HCT116 (cell line): ENCODE measurements at regions not wholly inside any gene's neighbourhood (a gene's known extent, or its start where the extent isn't known, plus 50 kb on each side); places are given as distances from the start of the nearest gene placed in this dataset.

Experiments
- ATAC-seq: fragments of 200-7000 bp; cut with Tn5 transposase; 2 replicates; pipeline ENCODE4 v1.9.1; 2020; ENCODE audit warnings: mild to moderate bottlenecking, moderate library complexity
- BruUV-seq: library from RNA; stranded (reverse); fragments of 400-500 nt; replicated peaks from 2 replicates; lab custom pipeline; 2021; lab: Mats Ljungman, UMichigan
- CTCF ChIA-PET: fragments of 300-600 bp; sonication (Branson Sonifier 250); formaldehyde crosslinking; loops from one replicate; lab custom pipeline; 2021; ENCODE audit warnings: antibody characterized with exemption; lab: Charles Lee
- POLR2A ChIA-PET: fragments of 300-600, 350-600 bp; sonication (Branson Sonifier 250); formaldehyde crosslinking; loops from one replicate; lab custom pipeline; 2021; ENCODE audit warnings: antibody characterized with exemption; lab: Charles Lee
- RAD21 ChIA-PET, 2 experiments: fragments of 300-600 bp; sonication (Branson Sonifier 250); formaldehyde crosslinking; loops; one replicate each; lab custom pipeline; 2023; ENCODE audit warnings: low total read pairs in 2 of 2; ENCODE audit not compliant: uncharacterized antibody in 2 of 2, unreplicated experiment in 2 of 2, low non-redundant PET in 1 of 2; lab: Charles Lee
- DNase-seq: peaks from one replicate; pipeline ENCODE4 v3.0.0-alpha.2; 2010; ENCODE audit warnings: low read depth, low spot score
- H2AFZ ChIP-seq: fragments of 200-600 bp; shearing (Covaris generic), sonication (generic); 2 replicates; pipeline ENCODE4 v1.6.1; 2017; ENCODE audit warnings: low read depth, mixed run types, mixed read lengths, antibody characterized with exemption, low read length; ENCODE audit not compliant: poor library complexity, severe bottlenecking
- H3K27ac ChIP-seq: 2 replicates; pipeline ENCODE4 v1.5.1; 2012; ENCODE audit warnings: low read depth, low read length
- H3K27me3 ChIP-seq: fragments of 200-600 bp; sonication (generic); 2 replicates; pipeline ENCODE4 v1.6.1; 2016; ENCODE audit warnings: mixed run types, low read length, mixed read lengths; ENCODE audit not compliant: insufficient read depth
- H3K36me3 ChIP-seq, 2 experiments: fragments of 200-500 bp in 1 of 2; fragments of 200-600 bp in 1 of 2; sonication (Bioruptor generic) in 1 of 2; sonication (generic) in 1 of 2; 2 replicates each; pipeline versions ENCODE4 v1.5.1 to v1.6.1; 2014 to 2016; ENCODE audit warnings: low read length in 2 of 2, inconsistent platforms in 1 of 2, mixed read lengths in 1 of 2, mixed run types in 1 of 2; ENCODE audit not compliant: insufficient read depth in 2 of 2, control insufficient read depth in 1 of 2
- H3K4me1 ChIP-seq, 2 experiments: fragments of 200-600 bp in 1 of 2; sonication (generic) in 1 of 2; 2 replicates each; pipeline versions ENCODE4 v1.5.1 to v1.6.1; 2012 to 2017; ENCODE audit warnings: low read length in 2 of 2, inconsistent platforms in 1 of 2, mild to moderate bottlenecking in 1 of 2, mixed read lengths in 1 of 2, mixed run types in 1 of 2, moderate library complexity in 1 of 2; ENCODE audit not compliant: insufficient read depth in 2 of 2, control insufficient read depth in 1 of 2
- H3K4me2 ChIP-seq: fragments of 200-600 bp; sonication (generic); 2 replicates; pipeline ENCODE4 v1.6.1; 2017; ENCODE audit warnings: mixed run types, low read length, mixed read lengths
- H3K4me3 ChIP-seq, 2 experiments: fragments of 200-600 bp in 1 of 2; sonication (generic) in 1 of 2; replicated peaks in 1 of 2; 2 replicates each; pipeline ENCODE4 v1.5.1; 2011 to 2016; ENCODE audit warnings: low read length in 2 of 2, control low read depth in 1 of 2, low read depth in 1 of 2, mild to moderate bottlenecking in 1 of 2, mixed read lengths in 1 of 2, mixed run types in 1 of 2
- H3K79me2 ChIP-seq: fragments of 200-600 bp; sonication (generic); 2 replicates; pipeline ENCODE4 v1.6.1; 2017; ENCODE audit warnings: mild to moderate bottlenecking, mixed run types, low read length, moderate library complexity, mixed read lengths; ENCODE audit not compliant: insufficient read depth
- H3K9ac ChIP-seq: fragments of 200-600 bp; sonication (generic); 2 replicates; pipeline ENCODE4 v1.6.1; 2016; ENCODE audit warnings: low read length, mixed read lengths
- H3K9me2 ChIP-seq: fragments of 200-600 bp; sonication (generic), shearing (Covaris generic); 2 replicates; pipeline ENCODE4 v1.6.1; 2017; ENCODE audit warnings: mixed run types, mild to moderate bottlenecking, moderate library complexity; ENCODE audit not compliant: insufficient read depth
- H3K9me3 ChIP-seq, 2 experiments: fragments of 200-500 bp in 1 of 2; fragments of 200-600 bp in 1 of 2; sonication (Bioruptor generic) in 1 of 2; sonication (generic) in 1 of 2; 2 replicates each; pipeline ENCODE4 v1.6.1; 2014 to 2017; ENCODE audit warnings: low read length in 2 of 2, mixed read lengths in 2 of 2, inconsistent platforms in 1 of 2, low read depth in 1 of 2, mild to moderate bottlenecking in 1 of 2, mixed run types in 1 of 2, moderate library complexity in 1 of 2; ENCODE audit not compliant: control insufficient read depth in 1 of 2, insufficient read depth in 1 of 2
- H4K20me1 ChIP-seq: fragments of 200-600 bp; sonication (generic), shearing (Covaris generic); 2 replicates; pipeline ENCODE4 v1.6.1; 2017; ENCODE audit warnings: mixed run types, mild to moderate bottlenecking, moderate library complexity; ENCODE audit not compliant: insufficient read depth
- CBX3 ChIP-seq: IDR thresholded peaks from 2 replicates; pipeline ENCODE4 v1.6.1; 2012; ENCODE audit warnings: low read depth
- CEBPB ChIP-seq: IDR thresholded peaks from 2 replicates; pipeline ENCODE4 v1.6.1; 2012; ENCODE audit warnings: low read depth
- EGR1 ChIP-seq: IDR thresholded peaks from 2 replicates; pipeline ENCODE4 v1.6.1; 2012; ENCODE audit warnings: low read depth
- ELF1 ChIP-seq: IDR thresholded peaks from 2 replicates; pipeline ENCODE4 v1.6.1; 2012; ENCODE audit warnings: low read depth, borderline replicate concordance
- EZH2 ChIP-seq: fragments of 200-600 bp; sonication (generic); IDR thresholded peaks from 2 replicates; pipeline ENCODE4 v1.6.1; 2017; ENCODE audit warnings: antibody characterized with exemption, mixed run types
- EZH2phosphoT487 ChIP-seq: fragments of 200-600 bp; IDR thresholded peaks from 2 replicates; pipeline ENCODE4 v1.6.1; 2018; ENCODE audit warnings: antibody characterized with exemption, borderline replicate concordance
- FOSL1 ChIP-seq: IDR thresholded peaks from 2 replicates; pipeline ENCODE4 v1.6.1; 2012; ENCODE audit warnings: low read depth
- JUND ChIP-seq: IDR thresholded peaks from 2 replicates; pipeline ENCODE4 v1.6.1; 2012
- POLR2A ChIP-seq: IDR thresholded peaks from 2 replicates; pipeline ENCODE4 v1.7.0; 2011; ENCODE audit warnings: borderline replicate concordance; ENCODE audit not compliant: insufficient read depth, insufficient read length; ENCODE audit errors: extremely low read depth
- REST ChIP-seq: IDR thresholded peaks from 2 replicates; pipeline ENCODE4 v1.6.1; 2012; ENCODE audit warnings: low read depth
- SP1 ChIP-seq: IDR thresholded peaks from 2 replicates; pipeline ENCODE4 v1.6.1; 2012; ENCODE audit warnings: low read depth
- SRF ChIP-seq: IDR thresholded peaks from 2 replicates; pipeline ENCODE4 v1.6.1; 2012; ENCODE audit warnings: low read depth
- TCF7L2 ChIP-seq: IDR thresholded peaks from 2 replicates; pipeline ENCODE4 v1.7.0; 2011; ENCODE audit warnings: borderline replicate concordance, inconsistent platforms; ENCODE audit not compliant: insufficient read depth, insufficient read length; ENCODE audit errors: extremely low read depth
- YY1 ChIP-seq: IDR thresholded peaks from 2 replicates; pipeline ENCODE4 v1.6.1; 2011; ENCODE audit warnings: low read length, low read depth, moderate library complexity, mild to moderate bottlenecking; ENCODE audit not compliant: insufficient replicate concordance; ENCODE audit errors: extremely low read depth
- ZNF274 ChIP-seq: fragments of 200-500 bp; sonication (Bioruptor generic); IDR thresholded peaks from 2 replicates; pipeline ENCODE4 v1.6.1; 2014; ENCODE audit warnings: mild to moderate bottlenecking, low read depth, low read length, inconsistent platforms
- intact Hi-C: fragments of 100-400 bp; cut with micrococcal nuclease; formaldehyde crosslinking; loops from 2 replicates; pipeline ENCODE4 v1.10.0; 2022
- TF ChIP-seq, protein P1 (sequence below): IDR thresholded peaks from 2 replicates; pipeline ENCODE4 v1.6.1; 2011; ENCODE audit warnings: mild to moderate bottlenecking, low read length, moderate library complexity; ENCODE audit not compliant: insufficient replicate concordance; ENCODE audit errors: extremely low read depth
- TF ChIP-seq, protein P2 (sequence below): IDR thresholded peaks from 2 replicates; pipeline ENCODE4 v1.6.1; 2012

DNA sequence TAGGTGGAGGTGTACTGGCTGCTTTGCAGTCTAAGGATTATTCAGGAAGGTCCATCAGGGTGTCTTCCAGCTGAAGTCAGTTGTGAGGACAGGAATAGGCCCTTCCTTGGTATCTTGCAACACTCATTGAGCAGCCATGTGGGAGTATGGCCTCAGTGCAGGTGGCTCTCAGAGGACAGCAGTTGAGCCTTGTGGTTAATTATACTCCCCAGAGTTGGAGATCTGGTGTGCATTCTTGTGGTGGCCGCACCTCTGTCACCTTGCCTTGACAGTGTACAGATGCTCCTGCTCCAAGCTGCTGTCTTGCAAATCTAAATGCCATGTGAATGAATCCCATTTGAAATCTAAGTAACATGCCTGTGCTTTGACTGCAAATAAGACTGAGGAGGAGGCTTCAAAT, 339.9 kb upstream of the BCHE start (continued):
- no peak for TF ChIP-seq REST
- no peak for TF ChIP-seq ELF1
- no peak for TF ChIP-seq CEBPB
- TF ChIP-seq, protein P1, sequence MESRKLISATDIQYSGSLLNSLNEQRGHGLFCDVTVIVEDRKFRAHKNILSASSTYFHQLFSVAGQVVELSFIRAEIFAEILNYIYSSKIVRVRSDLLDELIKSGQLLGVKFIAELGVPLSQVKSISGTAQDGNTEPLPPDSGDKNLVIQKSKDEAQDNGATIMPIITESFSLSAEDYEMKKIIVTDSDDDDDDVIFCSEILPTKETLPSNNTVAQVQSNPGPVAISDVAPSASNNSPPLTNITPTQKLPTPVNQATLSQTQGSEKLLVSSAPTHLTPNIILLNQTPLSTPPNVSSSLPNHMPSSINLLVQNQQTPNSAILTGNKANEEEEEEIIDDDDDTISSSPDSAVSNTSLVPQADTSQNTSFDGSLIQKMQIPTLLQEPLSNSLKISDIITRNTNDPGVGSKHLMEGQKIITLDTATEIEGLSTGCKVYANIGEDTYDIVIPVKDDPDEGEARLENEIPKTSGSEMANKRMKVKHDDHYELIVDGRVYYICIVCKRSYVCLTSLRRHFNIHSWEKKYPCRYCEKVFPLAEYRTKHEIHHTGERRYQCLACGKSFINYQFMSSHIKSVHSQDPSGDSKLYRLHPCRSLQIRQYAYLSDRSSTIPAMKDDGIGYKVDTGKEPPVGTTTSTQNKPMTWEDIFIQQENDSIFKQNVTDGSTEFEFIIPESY = no peak

DNA sequence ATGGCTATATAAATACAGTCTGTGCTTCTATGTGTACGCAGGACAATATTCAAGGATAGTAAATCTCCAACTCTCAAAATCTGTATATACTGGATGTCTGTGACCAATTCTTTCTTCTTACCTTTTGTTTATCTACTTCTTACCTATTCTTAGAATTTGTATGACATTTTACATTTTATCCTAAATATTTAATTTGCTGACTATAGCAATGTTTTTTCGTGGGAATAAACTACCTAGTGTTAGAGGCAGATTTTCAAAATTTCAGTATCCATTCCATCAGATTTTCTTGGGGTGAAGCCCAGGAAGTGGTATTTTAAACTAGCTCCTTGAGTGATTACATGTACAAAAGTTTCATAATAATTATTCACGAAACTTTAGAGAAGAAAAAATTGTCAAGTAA, 334.5 kb upstream of the BCHE start:
- ATAC-seq (no peak), DNase-seq (no peak)
- POLR2A ChIA-PET = no interaction called here
- CTCF ChIA-PET = no interaction called here
- Histone ChIP-seq H3K4me2 (no peak overlapping the region), H3K9me3 (no peaks in the 10 kb centered on the region), H3K36me3 (no peaks in the 10 kb centered on the region), H3K4me3 (no peak overlapping the region), H3K9ac (no peak overlapping the region), H3K27ac (no peak overlapping the region), H4K20me1 (no peaks in the 10 kb centered on the region), H3K79me2 (no peaks in the 10 kb centered on the region), H2AFZ (no peak overlapping the region), H3K27me3 (no peaks in the 10 kb centered on the region), H3K4me1 (no peaks in the 10 kb centered on the region), H3K9me2 (no peaks in the 10 kb centered on the region)
- BruUV-seq = no TSS peak
- intact Hi-C loops = no loop called here
- RAD21 ChIA-PET = no interaction called here
- TF ChIP-seq SRF = no peak
- TF ChIP-seq CBX3 = no peak
- TF ChIP-seq ZNF274 = no peak
- no peak for TF ChIP-seq FOSL1
- no peak for TF ChIP-seq ELF1
- TF ChIP-seq, protein P2, sequence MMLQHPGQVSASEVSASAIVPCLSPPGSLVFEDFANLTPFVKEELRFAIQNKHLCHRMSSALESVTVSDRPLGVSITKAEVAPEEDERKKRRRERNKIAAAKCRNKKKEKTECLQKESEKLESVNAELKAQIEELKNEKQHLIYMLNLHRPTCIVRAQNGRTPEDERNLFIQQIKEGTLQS = no peak
- TF ChIP-seq SP1 = no peak
- no peak for TF ChIP-seq TCF7L2
- no peak for TF ChIP-seq JUND
- TF ChIP-seq CEBPB = no peak
- no peak for TF ChIP-seq EZH2phosphoT487
- no peak for TF ChIP-seq REST
- TF ChIP-seq POLR2A = no peak
- TF ChIP-seq EGR1 = no peak
- TF ChIP-seq YY1 = no peak
- no peak for TF ChIP-seq EZH2
